AG09319 (cell line): ENCODE measurements at regions not wholly inside any gene's neighbourhood (a gene's known extent, or its start where the extent isn't known, plus 50 kb on each side); places are given as distances from the start of the nearest gene placed in this dataset.

Experiments
- DNase-seq: peaks from one replicate; pipeline ENCODE4 v3.0.0-alpha.2; 2010; ENCODE audit warnings: low read depth; ENCODE audit errors: extremely low read depth
- TF ChIP-seq, protein P1 (sequence below): IDR thresholded peaks from 2 replicates; pipeline ENCODE4 v1.5.1; 2011; ENCODE audit warnings: low read depth, mild to moderate bottlenecking, inconsistent platforms, low read length, moderate library complexity

DNA sequence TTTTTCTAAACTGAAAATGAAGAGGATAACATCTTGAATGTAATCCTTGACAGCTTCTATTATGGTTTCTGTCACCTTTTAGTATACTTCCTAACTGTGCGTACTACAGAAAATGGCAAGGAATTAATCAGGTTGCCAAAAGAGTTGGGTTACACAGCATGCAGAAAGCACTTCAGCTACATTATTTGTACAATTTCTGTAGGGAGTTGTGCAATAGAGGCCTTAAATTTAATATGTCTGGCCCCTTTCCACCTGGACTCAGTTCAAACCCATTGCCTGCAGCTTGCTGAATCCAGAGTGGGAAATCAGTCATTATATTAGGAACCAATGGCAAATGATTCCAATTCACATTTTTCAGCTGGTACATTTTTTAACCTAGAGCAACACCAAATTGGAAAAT is 549.7 kb downstream of the CSNK1G3 start:
- TF ChIP-seq, protein P1, sequence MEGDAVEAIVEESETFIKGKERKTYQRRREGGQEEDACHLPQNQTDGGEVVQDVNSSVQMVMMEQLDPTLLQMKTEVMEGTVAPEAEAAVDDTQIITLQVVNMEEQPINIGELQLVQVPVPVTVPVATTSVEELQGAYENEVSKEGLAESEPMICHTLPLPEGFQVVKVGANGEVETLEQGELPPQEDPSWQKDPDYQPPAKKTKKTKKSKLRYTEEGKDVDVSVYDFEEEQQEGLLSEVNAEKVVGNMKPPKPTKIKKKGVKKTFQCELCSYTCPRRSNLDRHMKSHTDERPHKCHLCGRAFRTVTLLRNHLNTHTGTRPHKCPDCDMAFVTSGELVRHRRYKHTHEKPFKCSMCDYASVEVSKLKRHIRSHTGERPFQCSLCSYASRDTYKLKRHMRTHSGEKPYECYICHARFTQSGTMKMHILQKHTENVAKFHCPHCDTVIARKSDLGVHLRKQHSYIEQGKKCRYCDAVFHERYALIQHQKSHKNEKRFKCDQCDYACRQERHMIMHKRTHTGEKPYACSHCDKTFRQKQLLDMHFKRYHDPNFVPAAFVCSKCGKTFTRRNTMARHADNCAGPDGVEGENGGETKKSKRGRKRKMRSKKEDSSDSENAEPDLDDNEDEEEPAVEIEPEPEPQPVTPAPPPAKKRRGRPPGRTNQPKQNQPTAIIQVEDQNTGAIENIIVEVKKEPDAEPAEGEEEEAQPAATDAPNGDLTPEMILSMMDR, result no peak

DNA sequence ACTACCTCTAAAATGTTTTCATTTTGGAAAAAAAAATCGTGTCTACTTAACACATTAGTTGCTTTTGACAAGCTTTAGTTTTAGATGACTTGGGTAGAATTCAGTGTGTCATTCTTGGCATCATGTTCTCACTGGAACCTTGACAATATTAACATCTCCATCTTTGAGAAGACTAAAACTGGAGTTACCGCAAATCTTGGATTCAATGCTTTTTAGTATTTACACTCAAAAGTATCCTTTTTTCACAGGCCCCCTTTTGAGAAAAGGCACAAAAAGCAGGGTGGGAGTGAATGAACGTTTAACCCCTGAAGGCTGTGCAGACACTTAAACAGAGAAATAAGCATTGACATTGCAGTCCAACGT is 549.1 kb downstream of the CSNK1G3 start:
- no peak for DNase-seq
- TF ChIP-seq, protein P1, result no peak

More for the DNA sequence above, 549.7 kb downstream of the CSNK1G3 start:
- peak; percentile 40 for DNase-seq

DNA sequence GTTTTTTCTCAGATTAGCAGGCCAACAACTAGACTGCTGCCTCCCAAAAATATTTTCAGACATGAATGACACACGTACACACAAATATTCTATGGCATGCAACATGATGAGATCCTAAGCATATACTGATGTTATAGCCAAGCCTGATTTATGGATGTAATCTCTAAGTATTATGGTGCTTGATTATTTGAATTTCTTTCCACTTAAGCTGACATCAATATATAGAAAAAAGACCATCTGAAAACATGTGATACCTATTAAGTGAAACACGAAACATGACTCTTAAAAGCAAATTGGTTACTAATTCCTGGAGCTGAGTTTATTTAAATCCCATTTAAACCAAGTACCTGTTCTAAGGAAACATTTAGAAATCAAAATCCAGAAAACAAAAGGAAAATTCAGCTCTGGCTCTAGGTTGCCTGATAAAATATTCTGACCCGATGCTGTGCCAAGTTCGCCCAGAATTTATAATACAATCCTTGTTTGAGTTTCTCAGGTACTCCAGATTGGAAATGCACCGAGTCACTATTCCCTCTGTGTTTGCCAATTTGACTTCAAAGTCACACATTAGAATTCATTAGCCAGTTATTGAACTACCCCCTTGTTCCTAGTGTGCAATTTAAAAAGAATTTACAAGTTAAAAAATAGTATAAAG is 548.6 kb downstream of the CSNK1G3 start:
- DNase-seq, result no peak
- TF ChIP-seq, protein P1, result no peak

DNA sequence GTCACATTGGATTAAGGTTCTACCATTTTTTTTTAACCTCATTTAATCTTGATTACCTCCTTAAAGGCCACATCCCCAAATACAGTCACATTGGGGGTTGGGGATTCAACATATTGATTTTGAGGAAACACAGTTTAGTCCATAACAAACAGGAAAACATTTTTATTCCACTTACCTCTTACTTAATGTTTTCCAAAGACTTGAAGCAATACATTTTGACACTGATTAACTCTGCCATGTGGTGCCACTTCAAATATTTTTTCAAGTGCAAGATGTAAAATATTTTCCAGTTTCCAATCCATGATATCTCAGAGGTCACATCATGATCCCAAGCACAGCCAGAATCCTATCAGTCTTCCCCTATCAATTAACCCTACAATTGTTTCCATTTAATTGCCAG is 548.0 kb downstream of the CSNK1G3 start:
- no peak for DNase-seq
- TF ChIP-seq, protein P1, result no peak

DNA sequence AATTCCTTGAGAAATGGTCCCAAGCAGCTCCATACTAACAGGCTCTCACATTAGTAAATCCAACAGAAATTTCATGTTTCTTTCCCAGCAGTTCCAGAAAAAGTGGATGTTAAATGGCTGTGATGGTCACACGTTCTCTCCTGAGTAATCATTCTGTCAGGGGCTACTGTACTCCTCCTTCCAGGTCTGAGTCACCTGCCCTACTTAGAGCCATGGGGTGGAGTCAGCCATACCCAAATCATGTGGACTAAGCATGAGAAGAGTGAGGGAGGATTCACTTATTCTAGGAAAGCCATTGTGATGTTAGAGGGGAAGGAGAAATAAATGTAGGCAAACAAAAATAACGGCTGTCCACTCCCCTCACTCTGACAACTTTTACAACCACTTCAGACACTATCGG is 547.2 kb downstream of the CSNK1G3 start:
- DNase-seq, result no peak
- TF ChIP-seq, protein P1, result no peak

DNA sequence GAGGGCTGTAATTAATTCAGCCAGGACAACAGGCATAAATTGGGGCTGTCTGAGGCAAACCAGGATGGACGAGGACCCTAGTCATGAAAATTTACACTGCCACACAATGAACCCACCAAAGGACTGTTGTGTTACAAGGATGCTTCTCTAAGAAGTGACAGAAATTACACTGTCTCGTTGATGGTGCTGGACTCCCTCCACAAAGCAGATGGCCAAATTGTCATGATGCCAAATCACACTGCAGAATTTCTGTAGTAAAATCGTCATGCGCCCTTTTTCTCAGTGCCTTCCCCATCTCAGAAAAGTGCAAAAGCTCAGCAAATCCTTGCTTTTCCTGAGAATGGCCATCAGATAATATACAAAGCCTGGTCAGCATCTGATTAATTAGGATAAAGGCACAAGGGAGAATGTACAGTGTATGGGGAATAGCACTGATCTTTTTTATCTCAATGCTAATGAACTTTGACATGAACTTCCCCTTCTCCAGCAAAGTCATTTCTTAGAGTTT is 545.8 kb downstream of the CSNK1G3 start:
- TF ChIP-seq, protein P1, result no peak
- DNase-seq, result no peak

DNA sequence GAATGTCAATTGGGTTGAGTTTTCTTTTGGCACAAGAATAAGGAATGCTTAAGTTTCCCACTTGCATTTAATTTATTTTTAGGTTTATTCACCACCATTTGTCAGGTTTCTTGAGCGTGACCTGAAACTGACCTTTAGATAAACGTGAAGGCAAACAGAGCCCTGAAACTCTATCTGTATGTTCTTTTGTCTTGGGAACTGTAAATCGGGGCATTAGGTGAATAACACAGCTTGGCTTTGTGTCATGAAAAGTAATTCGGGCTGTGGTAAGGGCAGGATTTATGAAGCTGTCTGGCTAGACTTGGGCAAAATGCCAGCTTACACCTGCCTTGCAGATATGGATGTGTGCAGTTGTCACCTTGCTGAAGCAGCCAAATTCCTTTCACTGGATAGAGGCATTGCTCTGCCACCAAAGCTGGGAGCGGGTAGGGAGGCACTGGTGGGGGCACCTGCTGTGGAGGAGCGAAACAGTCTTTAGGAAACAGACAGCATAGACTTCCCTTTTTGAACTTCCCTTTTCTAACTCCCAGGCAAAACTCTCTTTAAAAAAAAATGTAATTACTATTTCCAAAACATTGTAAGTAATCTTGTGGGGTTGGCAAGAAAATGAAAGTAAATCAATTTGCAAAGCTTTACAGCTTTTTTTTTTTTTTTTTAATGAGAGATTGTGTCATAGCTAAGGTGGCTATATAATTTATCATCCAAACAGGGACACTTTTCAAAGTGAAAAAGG is 545.2 kb downstream of the CSNK1G3 start:
- TF ChIP-seq, protein P1, result no peak
- no peak for DNase-seq
